Smooth muscle cell (in vitro differentiated cells): ENCODE measurements at regions not wholly inside any gene's neighbourhood (a gene's known extent, or its start where the extent isn't known, plus 50 kb on each side); places are given as distances from the start of the nearest gene placed in this dataset.

Source experiments
- DNase-seq: peaks from one replicate; lab custom pipeline; 2025; ENCODE audit not compliant: unreplicated experiment; lab: John Stamatoyannopoulos, UW
- H2AFZ ChIP-seq: fragments of 200-600 bp; sonication (generic); 2 replicates; pipeline ENCODE4 v1.6.0; 2016; ENCODE audit warnings: antibody characterized with exemption, low read depth, mild to moderate bottlenecking
- H3F3A ChIP-seq: fragments of 200-600 bp; sonication (generic); 2 replicates; pipeline ENCODE4 v1.6.0; 2017; ENCODE audit warnings: antibody characterized with exemption, low read depth
- H3K27ac ChIP-seq: fragments of 200-600 bp; sonication (generic); 2 replicates; pipeline ENCODE4 v1.5.1; 2016; ENCODE audit warnings: low read depth, mild to moderate bottlenecking
- H3K27me3 ChIP-seq: fragments of 200-600 bp; sonication (generic); 2 replicates; pipeline ENCODE4 v1.6.1; 2016; ENCODE audit warnings: low read depth, mild to moderate bottlenecking
- H3K36me3 ChIP-seq: fragments of 200-600 bp; sonication (generic); 2 replicates; pipeline ENCODE4 v1.5.1; 2016; ENCODE audit warnings: low read depth
- H3K4me1 ChIP-seq: fragments of 200-600 bp; sonication (generic); 2 replicates; pipeline ENCODE4 v1.5.1; 2016; ENCODE audit warnings: low read depth
- H3K4me2 ChIP-seq: fragments of 200-600 bp; sonication (generic); 2 replicates; pipeline ENCODE4 v1.6.0; 2016; ENCODE audit warnings: mild to moderate bottlenecking
- H3K4me3 ChIP-seq: fragments of 200-600 bp; sonication (generic); 2 replicates; pipeline ENCODE4 v1.5.1; 2016; ENCODE audit warnings: mild to moderate bottlenecking
- H3K79me2 ChIP-seq: fragments of 200-600 bp; sonication (generic); 2 replicates; pipeline ENCODE4 v1.6.0; 2016; ENCODE audit warnings: low read depth, mild to moderate bottlenecking
- H3K9ac ChIP-seq: fragments of 200-600 bp; sonication (generic); 2 replicates; pipeline ENCODE4 v1.6.0; 2016; ENCODE audit warnings: low read depth
- H3K9me3 ChIP-seq: fragments of 200-600 bp; sonication (generic); replicated peaks from 2 replicates; pipeline ENCODE4 v1.5.1; 2016; ENCODE audit warnings: low read depth
- H4K20me1 ChIP-seq: fragments of 200-600 bp; sonication (generic); 2 replicates; pipeline ENCODE4 v1.6.0; 2016; ENCODE audit warnings: low read depth
- CTCF ChIP-seq: fragments of 200-600 bp; sonication (generic); IDR thresholded peaks from 2 replicates; pipeline ENCODE4 v1.5.1; 2017; ENCODE audit warnings: borderline replicate concordance, mild to moderate bottlenecking, antibody characterized with exemption; ENCODE audit not compliant: insufficient read depth, poor library complexity, severe bottlenecking
- WGBS: methylation state at CpG from one replicate; pipeline ENCODE4 v1.1.7; 2016; ENCODE audit warnings: low lambda C conversion rate; 5-methylcytosine and 5-hydroxymethylcytosine counted together

- no peak for DNase-seq
These were observed 1314.6 kb downstream of the EFNB2 start for GRCh38 chr13:105220881-105221280.

DNA sequence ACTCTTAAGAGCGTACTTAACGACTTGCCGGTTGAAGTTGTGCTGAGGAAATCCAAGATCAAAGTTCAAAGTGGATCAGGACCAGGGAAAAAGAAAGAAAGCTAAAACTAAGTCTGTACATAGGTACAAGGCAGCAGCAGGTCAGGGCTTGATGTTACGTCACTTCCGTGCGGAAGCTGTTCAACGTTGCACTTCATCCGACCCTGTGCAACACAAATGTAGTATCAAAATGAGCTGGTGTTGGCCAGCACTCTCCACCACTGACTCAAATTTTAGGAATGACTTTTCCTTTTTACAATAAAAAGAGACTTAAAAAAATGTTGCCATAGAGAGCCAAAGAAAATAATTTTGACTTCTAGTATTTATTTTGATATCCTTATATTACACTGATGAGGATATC lies 1315.4 kb downstream of the EFNB2 start:
- DNase-seq = no peak
- H3K4me2 ChIP-seq = no peak overlapping the region
- 92% methylated on average over 8 of the region's 8 CpGs for WGBS
- no peaks in the 10 kb centered on the region for H3K4me1 ChIP-seq
- no peaks in the 10 kb centered on the region for H3K36me3 ChIP-seq
- no peak overlapping the region for H3K27ac ChIP-seq
- no peaks in the 10 kb centered on the region for H3F3A ChIP-seq
- H3K9me3 ChIP-seq = no peaks in the 10 kb centered on the region
- no peak overlapping the region for H2AFZ ChIP-seq
- no peak overlapping the region for H3K4me3 ChIP-seq
- no peak for TF ChIP-seq CTCF
- no peaks in the 10 kb centered on the region for H3K27me3 ChIP-seq
- H3K79me2 ChIP-seq = no peaks in the 10 kb centered on the region
- H3K9ac ChIP-seq = no peak overlapping the region
- no peaks in the 10 kb centered on the region for H4K20me1 ChIP-seq

More at GRCh38 chr13:105220881-105221280, 1314.6 kb downstream of the EFNB2 start:
- Histone ChIP-seq H2AFZ (no peak overlapping the region), H4K20me1 (no peaks in the 10 kb centered on the region), H3K27me3 (no peaks in the 10 kb centered on the region), H3K36me3 (no peaks in the 10 kb centered on the region), H3K4me3 (no peak overlapping the region), H3K27ac (no peak overlapping the region), H3K4me2 (no peak overlapping the region), H3K79me2 (no peaks in the 10 kb centered on the region), H3F3A (no peaks in the 10 kb centered on the region), H3K4me1 (no peaks in the 10 kb centered on the region), H3K9me3 (no peaks in the 10 kb centered on the region), H3K9ac (no peak overlapping the region)
- no peak for TF ChIP-seq CTCF
- WGBS = 77% methylated on average over 4 of the region's 4 CpGs

DNA sequence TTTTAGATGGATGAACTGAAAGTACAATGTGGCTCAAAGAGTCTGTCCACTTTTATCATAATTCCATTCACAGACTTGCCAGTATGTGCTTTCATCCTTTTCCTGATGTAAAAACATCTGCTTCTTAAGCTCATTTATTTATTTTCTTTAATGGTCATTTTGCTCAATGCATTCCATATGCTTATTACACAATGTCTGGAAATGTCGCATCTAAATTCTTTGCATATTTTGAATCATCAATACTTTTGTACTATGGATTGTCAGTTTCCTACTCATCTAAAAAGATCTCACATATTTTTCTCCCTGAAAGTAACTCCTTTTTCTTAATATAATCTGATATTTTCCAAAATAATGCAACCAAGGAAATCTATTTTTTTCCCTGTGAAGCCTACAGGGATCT lies 1315.8 kb downstream of the EFNB2 start:
- 87% methylated on average over 1 of the region's 1 CpG for WGBS
- H3K27me3 ChIP-seq = no peaks in the 10 kb centered on the region
- no peaks in the 10 kb centered on the region for H3K79me2 ChIP-seq
- H3K4me3 ChIP-seq = no peak overlapping the region
- no peaks in the 10 kb centered on the region for H3K4me1 ChIP-seq
- H4K20me1 ChIP-seq = no peaks in the 10 kb centered on the region
- no peak for DNase-seq
- TF ChIP-seq CTCF = no peak
- H3K27ac ChIP-seq = no peak overlapping the region
- no peak overlapping the region for H3K9ac ChIP-seq
- no peaks in the 10 kb centered on the region for H3K9me3 ChIP-seq
- H3F3A ChIP-seq = no peaks in the 10 kb centered on the region
- H3K4me2 ChIP-seq = no peak overlapping the region
- no peak overlapping the region for H2AFZ ChIP-seq
- H3K36me3 ChIP-seq = no peaks in the 10 kb centered on the region

DNA sequence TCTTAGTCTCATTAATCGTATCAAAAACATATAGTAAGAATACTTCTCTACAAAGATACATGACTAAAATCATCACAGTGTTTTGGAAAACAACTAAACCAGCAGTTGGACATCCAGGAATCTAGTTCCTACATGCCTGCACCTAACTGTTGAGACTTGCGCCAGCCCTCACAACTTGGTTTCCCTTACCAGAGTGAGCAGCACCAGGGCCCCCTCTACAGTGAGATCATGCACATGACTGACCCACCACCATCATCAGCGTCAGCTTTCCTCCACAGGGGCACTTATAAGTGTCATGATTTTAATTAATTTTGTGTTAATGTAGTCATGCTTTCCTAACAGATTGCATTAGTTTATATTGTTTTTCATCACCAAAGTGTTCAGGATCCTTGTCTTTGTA lies 1322.0 kb downstream of the EFNB2 start:
- H4K20me1 ChIP-seq = no peaks in the 10 kb centered on the region
- H3K4me2 ChIP-seq = no peak overlapping the region
- no peaks in the 10 kb centered on the region for H3K9me3 ChIP-seq
- DNase-seq = no peak
- no peak overlapping the region for H2AFZ ChIP-seq
- H3K4me3 ChIP-seq = no peak overlapping the region
- no peaks in the 10 kb centered on the region for H3F3A ChIP-seq
- no peaks in the 10 kb centered on the region for H3K4me1 ChIP-seq
- no peak overlapping the region for H3K27ac ChIP-seq
- H3K36me3 ChIP-seq = no peaks in the 10 kb centered on the region
- no peak for TF ChIP-seq CTCF
- no peaks in the 10 kb centered on the region for H3K27me3 ChIP-seq
- H3K79me2 ChIP-seq = no peaks in the 10 kb centered on the region
- WGBS = 89% methylated on average over 3 of the region's 3 CpGs
- H3K9ac ChIP-seq = no peak overlapping the region
